MCF 10A (cell line): ENCODE measurements at regions not wholly inside any gene's neighbourhood (a gene's known extent, or its start where the extent isn't known, plus 50 kb on each side); places are given as distances from the start of the nearest gene placed in this dataset.

Experiments used
- BruUV-seq: library from RNA; stranded (reverse); fragments of 400-500 nt; replicated peaks from 2 replicates; lab custom pipeline; 2021; lab: Mats Ljungman, UMichigan
- CTCF ChIA-PET: fragments of 300-600 bp; sonication (Branson Sonifier 250); formaldehyde crosslinking; extraction: SDS; loops from one replicate; lab custom pipeline; 2021; ENCODE audit warnings: antibody characterized with exemption, inconsistent platforms; lab: Yijun Ruan, JAX
- POLR2A ChIA-PET: fragments of 300-600, 350-650 bp; sonication (Branson Sonifier 250); formaldehyde crosslinking; extraction: SDS; loops from one replicate; lab custom pipeline; 2020; ENCODE audit warnings: antibody characterized with exemption, inconsistent platforms; lab: Yijun Ruan, JAX
- DNase-seq: peaks from one replicate; pipeline ENCODE4 v3.0.0-alpha.2; 2018; ENCODE audit not compliant: unreplicated experiment
- H3K27ac Mint-ChIP-seq: one replicate; pipeline ENCODE4 v1.8.0; 2022; ENCODE audit warnings: mild to moderate bottlenecking, low read depth, mixed read lengths; ENCODE audit not compliant: unreplicated experiment
- H3K27me3 Mint-ChIP-seq: one replicate; pipeline ENCODE4 v1.8.0; 2022; ENCODE audit warnings: mixed read lengths; ENCODE audit not compliant: insufficient read depth, unreplicated experiment
- H3K36me3 Mint-ChIP-seq: one replicate; pipeline ENCODE4 v1.8.0; 2022; ENCODE audit warnings: mild to moderate bottlenecking, moderate library complexity, mixed read lengths; ENCODE audit not compliant: insufficient read depth, unreplicated experiment
- H3K4me1 Mint-ChIP-seq: one replicate; pipeline ENCODE4 v1.8.0; 2022; ENCODE audit warnings: mixed read lengths; ENCODE audit not compliant: insufficient read depth, unreplicated experiment
- H3K4me3 Mint-ChIP-seq: one replicate; pipeline ENCODE4 v1.8.0; 2022; ENCODE audit warnings: mild to moderate bottlenecking, moderate library complexity, mixed read lengths; ENCODE audit not compliant: unreplicated experiment
- H3K9me3 Mint-ChIP-seq: one replicate; pipeline ENCODE4 v1.8.0; 2022; ENCODE audit warnings: mixed read lengths; ENCODE audit not compliant: unreplicated experiment
- CTCF ChIP-seq: fragments of 200-600 bp; IDR thresholded peaks from one replicate; pipeline ENCODE4 v1.8.0; 2022; ENCODE audit warnings: antibody characterized with exemption, mild to moderate bottlenecking; ENCODE audit not compliant: unreplicated experiment
- intact Hi-C: fragments of 100-400 bp; cut with micrococcal nuclease; formaldehyde crosslinking; loops from 2 replicates; pipeline ENCODE4 v1.14.1; 2022

GRCh38 chr5:19200251-19200650, 787.7 kb downstream of the CDH18 start:
- ChIA-PET POLR2A (no interaction called here), CTCF (no interaction called here)

GRCh38 chr5:19208397-19208796, 779.6 kb downstream of the CDH18 start:
- no TSS peak for BruUV-seq
- POLR2A ChIA-PET, result no interaction called here
- H3K27me3 Mint-ChIP-seq, result no peaks in the 10 kb centered on the region
- intact Hi-C loops, result no loop called here
- no peak overlapping the region for H3K27ac Mint-ChIP-seq
- H3K36me3 Mint-ChIP-seq, result no peaks in the 10 kb centered on the region
- no peak for DNase-seq
- CTCF ChIA-PET, result no interaction called here
- peaks cover 8% of the 10 kb centered on the region for H3K9me3 Mint-ChIP-seq
- no peak for TF ChIP-seq CTCF
- no peak overlapping the region for H3K4me3 Mint-ChIP-seq
- no peaks in the 10 kb centered on the region for H3K4me1 Mint-ChIP-seq

More at GRCh38 chr5:19200251-19200650, 787.7 kb downstream of the CDH18 start:
- H3K36me3 Mint-ChIP-seq, result no peaks in the 10 kb centered on the region
- no peaks in the 10 kb centered on the region for H3K9me3 Mint-ChIP-seq
- BruUV-seq, result no TSS peak
- no peaks in the 10 kb centered on the region for H3K27me3 Mint-ChIP-seq
- no peak for TF ChIP-seq CTCF
- intact Hi-C loops, result no loop called here
- DNase-seq, result no peak
- no peak overlapping the region for H3K27ac Mint-ChIP-seq
- no peaks in the 10 kb centered on the region for H3K4me1 Mint-ChIP-seq
- no peak overlapping the region for H3K4me3 Mint-ChIP-seq

- Mint-ChIP-seq H3K36me3 (no peaks in the 10 kb centered on the region), H3K4me3 (no peak overlapping the region), H3K9me3 (peaks cover 8% of the 10 kb centered on the region), H3K4me1 (no peaks in the 10 kb centered on the region), H3K27ac (no peak overlapping the region), H3K27me3 (no peaks in the 10 kb centered on the region)
- no peak for TF ChIP-seq CTCF
- ChIA-PET CTCF (no interaction called here), POLR2A (interaction anchor here (0.9 kb wide), 1 partner anchor 12 kb away, joined by 3 read pairs; no protein-coding TSS in a partner anchor)
- no TSS peak for BruUV-seq
- DNase-seq, result no peak
- intact Hi-C loops, result no loop called here
Observed at GRCh38 chr5:19210886-19211285, 777.1 kb downstream of the CDH18 start.

GRCh38 chr5:19229179-19229835, 758.7 kb downstream of the CDH18 start:
- H3K27me3 Mint-ChIP-seq, result no peaks in the 10 kb centered on the region
- H3K9me3 Mint-ChIP-seq, result no peaks in the 10 kb centered on the region
- CTCF ChIA-PET, result interaction anchor here (0.6 to 0.7 kb wide), 3 partner anchors 25 to 85 kb away, joined by 3 to 4 read pairs (median 3); no protein-coding TSS in a partner anchor
- no peak for TF ChIP-seq CTCF
- H3K4me3 Mint-ChIP-seq, result no peak overlapping the region
- intact Hi-C loops, result no loop called here
- POLR2A ChIA-PET, result interaction anchor here (1.2 kb wide), 1 partner anchor 11 kb away, joined by 3 read pairs; no protein-coding TSS in a partner anchor
- no peaks in the 10 kb centered on the region for H3K36me3 Mint-ChIP-seq
- no peak overlapping the region for H3K27ac Mint-ChIP-seq
- DNase-seq, result no peak
- no peaks in the 10 kb centered on the region for H3K4me1 Mint-ChIP-seq
- no TSS peak for BruUV-seq
